ENCODE measurements at regions not wholly inside any gene's neighbourhood (a gene's known extent, or its start where the extent isn't known, plus 50 kb on each side); places are given as distances from the start of the nearest gene placed in this dataset.
A peak's percentile ranks its signal among the peaks of the same experiment; 100 is the strongest.

- no peak for DNase-seq (ENCODE audit: low spot score)
- H3K79me2 ChIP-seq = no peaks in the 10 kb centered on the region
- H3K4me2 ChIP-seq = no peak overlapping the region
- no peaks in the 10 kb centered on the region for H3K9me3 ChIP-seq (ENCODE audit: low read depth)
- H4K20me1 ChIP-seq (ENCODE audit: insufficient read depth, poor library complexity, severe bottlenecking) = no peaks in the 10 kb centered on the region
- H3K4me3 ChIP-seq = no peak overlapping the region
- H3K9me2 ChIP-seq (replicated peaks; ENCODE audit: insufficient read depth) = no peaks in the 10 kb centered on the region
- no peaks in the 10 kb centered on the region for H3K36me3 ChIP-seq (replicated peaks; ENCODE audit: insufficient read depth, low read depth)
- TF ChIP-seq EZH2 (IDR thresholded peaks at IDR 0.05; ENCODE audit: borderline replicate concordance) = no peak
- no peak for TF ChIP-seq CTCF (IDR thresholded peaks at IDR 0.05; ENCODE audit: poor library complexity)
- no peak for TF ChIP-seq EZH2phosphoT487 (IDR thresholded peaks at IDR 0.05; ENCODE audit: low read depth, severe bottlenecking, unreplicated experiment)
- no peak overlapping the region for H3K27ac ChIP-seq
- 75% methylated on average over 3 of the region's 3 CpGs for WGBS (ENCODE audit: low lambda C conversion rate, missing lambda C conversion rate)
- no peak overlapping the region for H2AFZ ChIP-seq
- no peaks in the 10 kb centered on the region for H3K27me3 ChIP-seq
- peaks cover 16% of the 10 kb centered on the region for H3K4me1 ChIP-seq (ENCODE audit: insufficient read depth)
Measured at GRCh38 chr1:117694543-117694942, 88.7 kb downstream of the TENT5C start.

DNA sequence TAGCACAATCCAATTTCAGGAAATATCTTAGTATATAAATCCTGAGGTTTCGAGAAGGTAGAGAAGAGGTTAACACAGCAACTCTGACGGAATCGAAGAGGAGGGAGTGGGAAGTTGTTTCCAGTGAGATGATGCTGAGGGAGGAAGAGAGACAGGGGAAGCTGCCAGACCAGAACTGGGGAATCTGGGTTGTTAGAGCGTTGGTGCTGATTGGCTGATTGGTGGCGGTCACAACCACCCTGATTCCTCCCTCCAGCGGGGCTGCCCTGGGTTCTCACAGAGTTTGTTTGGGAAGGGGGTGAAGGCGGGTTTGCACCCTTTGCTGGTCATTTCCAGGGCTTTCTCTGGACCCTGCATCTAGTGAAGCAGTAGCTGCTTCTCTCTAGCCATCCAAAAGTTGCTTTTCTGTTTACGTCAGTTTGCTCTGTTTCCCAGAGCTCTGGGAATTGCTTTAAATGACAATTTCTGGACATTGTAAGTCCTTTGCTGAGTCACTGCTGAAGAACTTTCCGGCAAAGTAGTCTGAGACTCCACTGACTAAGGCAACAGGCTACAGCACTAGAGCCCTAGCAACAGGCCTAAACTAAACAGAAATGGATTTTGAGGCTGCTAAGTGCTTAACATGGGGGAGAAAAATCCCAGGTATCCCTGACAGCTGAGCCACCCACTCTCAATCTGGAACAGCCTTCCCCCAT lies 90.1 kb downstream of the TENT5C start:
- H3K9me3 ChIP-seq (ENCODE audit: low read depth) = no peaks in the 10 kb centered on the region
- TF ChIP-seq EZH2phosphoT487 (IDR thresholded peaks at IDR 0.05; ENCODE audit: low read depth, severe bottlenecking, unreplicated experiment) (no peak), CTCF (IDR thresholded peaks at IDR 0.05; ENCODE audit: poor library complexity) (no peak), EZH2 (IDR thresholded peaks at IDR 0.05; ENCODE audit: borderline replicate concordance) (no peak)
- H3K79me2 ChIP-seq = no peaks in the 10 kb centered on the region
- no peaks in the 10 kb centered on the region for H3K9me2 ChIP-seq (replicated peaks; ENCODE audit: insufficient read depth)
- no peaks in the 10 kb centered on the region for H4K20me1 ChIP-seq (ENCODE audit: insufficient read depth, poor library complexity, severe bottlenecking)
- H3K4me2 ChIP-seq = peak overlapping the region; percentile 60
- peak overlapping the region; percentile 86 for H3K27ac ChIP-seq
- peak overlapping the region; percentile 39 for H2AFZ ChIP-seq
- peak; percentile 73 for DNase-seq (ENCODE audit: low spot score)
- no peaks in the 10 kb centered on the region for H3K36me3 ChIP-seq (replicated peaks; ENCODE audit: insufficient read depth, low read depth)
- no peak overlapping the region for H3K4me3 ChIP-seq
- peaks cover 11% of the 10 kb centered on the region for H3K4me1 ChIP-seq (ENCODE audit: insufficient read depth)
- H3K27me3 ChIP-seq = no peaks in the 10 kb centered on the region
- 53% methylated on average over 9 of the region's 9 CpGs for WGBS (ENCODE audit: low lambda C conversion rate, missing lambda C conversion rate)

GRCh38 chr1:117696561-117696960 lies 90.7 kb downstream of the TENT5C start:
- WGBS (ENCODE audit: low lambda C conversion rate, missing lambda C conversion rate) = 58% methylated on average over 1 of the region's 1 CpG
- H3K79me2 ChIP-seq = no peaks in the 10 kb centered on the region
- H3K27me3 ChIP-seq = no peaks in the 10 kb centered on the region
- no peaks in the 10 kb centered on the region for H3K9me3 ChIP-seq (ENCODE audit: low read depth)
- H2AFZ ChIP-seq = no peak overlapping the region
- no peak overlapping the region for H3K4me3 ChIP-seq
- no peak for DNase-seq (ENCODE audit: low spot score)
- H3K9me2 ChIP-seq (replicated peaks; ENCODE audit: insufficient read depth) = no peaks in the 10 kb centered on the region
- H3K4me2 ChIP-seq = no peak overlapping the region
- H4K20me1 ChIP-seq (ENCODE audit: insufficient read depth, poor library complexity, severe bottlenecking) = no peaks in the 10 kb centered on the region
- H3K4me1 ChIP-seq (ENCODE audit: insufficient read depth) = peaks cover 11% of the 10 kb centered on the region
- H3K36me3 ChIP-seq (replicated peaks; ENCODE audit: insufficient read depth, low read depth) = no peaks in the 10 kb centered on the region
- H3K27ac ChIP-seq = peak overlapping the region; percentile 71
- TF ChIP-seq EZH2phosphoT487 (IDR thresholded peaks at IDR 0.05; ENCODE audit: low read depth, severe bottlenecking, unreplicated experiment) (no peak), EZH2 (IDR thresholded peaks at IDR 0.05; ENCODE audit: borderline replicate concordance) (no peak), CTCF (IDR thresholded peaks at IDR 0.05; ENCODE audit: poor library complexity) (no peak)

Data from hepatocyte (in vitro differentiated cells).